ENCODE measurements at regions not wholly inside any gene's neighbourhood (a gene's known extent, or its start where the extent isn't known, plus 50 kb on each side); places are given as distances from the start of the nearest gene placed in this dataset.
"Not testable (repeated sequence)": the region's sequence is repeated elsewhere in the genome, so short reads cannot be mapped to it uniquely, and the experiment has no call there.

DNA sequence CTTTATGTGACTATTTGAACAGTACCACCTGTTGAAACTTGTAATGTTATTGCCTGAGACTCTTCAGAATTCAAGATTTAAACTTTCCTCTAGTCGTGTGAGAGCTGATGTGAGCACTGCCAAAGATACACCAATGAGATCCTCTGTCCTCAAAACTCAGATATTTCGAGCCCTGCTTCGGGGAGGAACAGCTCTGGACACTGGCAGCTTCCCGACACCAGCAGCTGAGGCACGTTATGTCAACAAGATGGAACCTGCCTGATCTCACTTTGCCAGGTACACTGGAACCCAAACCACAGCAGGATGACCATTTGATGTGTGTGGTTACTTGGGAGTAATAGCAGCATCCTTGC lies 319.9 kb upstream of the RBMS1 start:
- peaks cover 0 to 2% (median 0%) of the 10 kb centered on the region in 3 donors for H3K4me1 ChIP-seq (ENCODE audit: control insufficient read depth in 3 of 3, insufficient read depth in 2 of 3, low read depth in 1 of 3, low read length in 2 of 3)
- FAIRE-seq (no peak), DNase-seq (no peak)
- WGBS, 3 donors: 69 to 77% (median 75%) methylated on average over 5 of the region's 5 CpGs
- no peak overlapping the region for H3K4me3 ChIP-seq (ENCODE audit: low read depth in 1 of 3, low read length in 3 of 3)
- peak overlapping the region in 1 of 3 donors; percentile 61 for H3K27ac ChIP-seq (ENCODE audit: low read depth in 1 of 3, low read length in 2 of 3)
- H3K36me3 ChIP-seq (ENCODE audit: control insufficient read depth in 3 of 3, insufficient read depth in 2 of 3, low read depth in 1 of 3, low read length in 3 of 3): no peaks in the 10 kb centered on the region
- no peaks in the 10 kb centered on the region for H3K27me3 ChIP-seq (ENCODE audit: control insufficient read depth in 3 of 3, insufficient read depth in 3 of 3, low read length in 3 of 3)
- no peaks in the 10 kb centered on the region for H3K9me3 ChIP-seq (ENCODE audit: control insufficient read depth in 2 of 2, insufficient read depth in 1 of 2, low read depth in 1 of 2, low read length in 1 of 2)

DNA sequence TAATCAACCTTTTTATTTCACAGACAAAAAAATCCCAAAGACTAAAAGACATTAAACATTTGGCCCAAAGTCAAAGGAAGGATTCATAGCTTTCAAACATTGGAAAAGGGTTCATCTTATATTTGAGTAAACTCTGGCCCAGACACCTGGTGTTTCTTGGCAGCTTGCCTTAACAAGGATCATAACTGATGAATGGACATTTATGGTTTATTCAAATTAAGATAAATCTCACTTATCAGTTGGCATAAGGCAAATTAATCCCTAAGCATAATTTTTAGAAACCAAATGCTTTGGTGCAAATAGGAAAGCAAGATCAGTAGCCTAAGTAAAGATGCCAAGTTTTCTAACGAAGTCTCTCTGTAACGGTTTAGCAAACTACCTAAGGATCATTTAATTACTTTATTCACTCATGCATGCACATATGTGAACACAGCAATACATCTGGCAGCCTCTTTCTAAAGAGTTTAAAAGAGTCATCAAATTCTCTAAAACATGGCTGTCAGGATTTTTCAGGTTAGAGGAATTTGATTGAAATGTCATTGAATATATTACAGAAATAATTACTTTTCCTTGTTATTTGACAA lies 323.4 kb upstream of the RBMS1 start:
- Histone ChIP-seq H3K4me3 (ENCODE audit: low read depth in 1 of 3, low read length in 3 of 3) (no peak overlapping the region), H3K27ac (ENCODE audit: low read depth in 1 of 3, low read length in 2 of 3) (no peak overlapping the region), H3K27me3 (ENCODE audit: control insufficient read depth in 3 of 3, insufficient read depth in 3 of 3, low read length in 3 of 3) (no peaks in the 10 kb centered on the region), H3K4me1 (ENCODE audit: control insufficient read depth in 3 of 3, insufficient read depth in 2 of 3, low read depth in 1 of 3, low read length in 2 of 3) (peaks cover 0 to 2% (median 0%) of the 10 kb centered on the region in 3 donors), H3K9me3 (ENCODE audit: control insufficient read depth in 2 of 2, insufficient read depth in 1 of 2, low read depth in 1 of 2, low read length in 1 of 2) (no peaks in the 10 kb centered on the region), H3K36me3 (ENCODE audit: control insufficient read depth in 3 of 3, insufficient read depth in 2 of 3, low read depth in 1 of 3, low read length in 3 of 3) (no peaks in the 10 kb centered on the region)
- DNase-seq (peak in 1 of 2 donors; percentile 22), FAIRE-seq (no peak)
- 13 to 55% (median 44%) methylated on average over 2 of the region's 2 CpGs for WGBS, 3 donors

DNA sequence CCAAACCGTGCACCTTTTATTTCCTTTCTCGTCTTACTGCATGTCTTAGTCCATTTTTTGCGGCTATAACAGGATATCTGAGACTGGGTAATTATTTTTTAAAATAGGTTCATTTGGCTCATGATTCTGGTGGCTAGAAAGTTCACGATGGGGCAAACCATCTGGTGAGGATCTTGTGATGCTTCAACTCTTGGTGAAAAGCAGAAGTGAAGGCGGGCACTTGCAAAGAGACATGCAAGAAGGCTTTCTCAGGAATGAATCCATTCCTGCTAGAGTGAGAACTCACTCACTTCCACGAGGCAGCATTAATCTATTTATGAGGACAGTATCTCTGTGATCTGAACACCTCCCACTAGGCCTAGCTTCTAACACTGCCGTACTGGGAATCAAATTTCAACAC lies 327.1 kb upstream of the RBMS1 start:
- Histone ChIP-seq H3K4me3 (ENCODE audit: low read depth in 1 of 3, low read length in 3 of 3) (no peak overlapping the region), H3K9me3 (ENCODE audit: control insufficient read depth in 2 of 2, insufficient read depth in 1 of 2, low read depth in 1 of 2, low read length in 1 of 2) (no peaks in the 10 kb centered on the region), H3K4me1 (ENCODE audit: control insufficient read depth in 3 of 3, insufficient read depth in 2 of 3, low read depth in 1 of 3, low read length in 2 of 3) (no peaks in the 10 kb centered on the region), H3K27ac (ENCODE audit: low read depth in 1 of 3, low read length in 2 of 3) (no peak overlapping the region), H3K27me3 (ENCODE audit: control insufficient read depth in 3 of 3, insufficient read depth in 3 of 3, low read length in 3 of 3) (no peaks in the 10 kb centered on the region), H3K36me3 (ENCODE audit: control insufficient read depth in 3 of 3, insufficient read depth in 2 of 3, low read depth in 1 of 3, low read length in 3 of 3) (no peaks in the 10 kb centered on the region)
- WGBS, 3 donors: 68 to 74% (median 73%) methylated on average over 7 of the region's 7 CpGs
- DNase-seq (no peak), FAIRE-seq (no peak)

DNA sequence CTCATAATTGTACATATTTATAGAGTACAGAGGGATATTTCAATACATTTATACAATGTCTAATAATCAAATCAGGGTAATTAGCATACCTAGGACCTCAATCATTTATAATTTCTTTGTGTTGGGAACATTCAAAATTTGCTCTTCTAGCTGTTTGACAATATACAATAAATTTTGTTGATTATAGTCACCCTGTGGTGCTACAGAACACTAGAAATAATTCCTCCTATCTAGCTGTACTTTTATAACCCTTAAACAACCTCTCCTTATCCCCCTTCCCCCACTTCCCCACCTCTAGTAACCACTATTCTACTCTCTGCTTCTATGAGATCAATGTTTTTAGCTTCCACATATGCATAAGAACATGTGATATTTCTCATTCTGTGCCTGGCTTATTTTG lies 328.4 kb upstream of the RBMS1 start:
- peaks cover 0 to 12% of the 10 kb centered on the region in 2 donors for H3K9me3 ChIP-seq (ENCODE audit: control insufficient read depth in 2 of 2, insufficient read depth in 1 of 2, low read depth in 1 of 2, low read length in 1 of 2)
- H3K27me3 ChIP-seq (ENCODE audit: control insufficient read depth in 3 of 3, insufficient read depth in 3 of 3, low read length in 3 of 3): no peaks in the 10 kb centered on the region
- H3K4me3 ChIP-seq (ENCODE audit: low read depth in 1 of 3, low read length in 3 of 3): no peak overlapping the region
- H3K4me1 ChIP-seq (ENCODE audit: control insufficient read depth in 3 of 3, insufficient read depth in 2 of 3, low read depth in 1 of 3, low read length in 2 of 3): no peaks in the 10 kb centered on the region
- no peak overlapping the region for H3K27ac ChIP-seq (ENCODE audit: low read depth in 1 of 3, low read length in 2 of 3)
- FAIRE-seq (no peak), DNase-seq (no peak)
- H3K36me3 ChIP-seq (ENCODE audit: control insufficient read depth in 3 of 3, insufficient read depth in 2 of 3, low read depth in 1 of 3, low read length in 3 of 3): no peaks in the 10 kb centered on the region

DNA sequence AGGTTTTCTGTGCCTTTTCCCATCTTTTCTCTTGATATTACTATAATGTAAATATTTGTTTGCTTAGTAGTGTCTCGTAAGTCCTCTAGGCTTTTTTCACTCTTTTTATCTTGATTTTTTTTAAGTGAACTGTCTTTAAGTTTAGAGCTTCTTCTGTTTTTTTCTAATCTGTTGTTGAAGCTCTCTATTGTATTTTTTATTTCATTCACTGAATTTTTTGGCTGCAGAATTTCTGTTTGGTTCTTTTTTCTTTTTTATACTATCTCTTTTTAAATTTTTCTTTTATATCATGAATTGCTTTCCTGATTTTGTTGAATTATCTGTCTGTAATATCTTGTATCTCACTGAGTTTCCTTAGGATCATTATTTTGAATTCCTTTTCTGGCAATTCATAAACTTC lies 331.8 kb upstream of the RBMS1 start:
- no peak overlapping the region for H3K27ac ChIP-seq (ENCODE audit: low read depth in 1 of 3, low read length in 2 of 3)
- 79 to 87% (median 81%) methylated on average over 1 of the region's 1 CpG for WGBS, 3 donors
- DNase-seq (no peak), FAIRE-seq (no peak)
- H3K4me1 ChIP-seq (ENCODE audit: control insufficient read depth in 3 of 3, insufficient read depth in 2 of 3, low read depth in 1 of 3, low read length in 2 of 3): no peaks in the 10 kb centered on the region
- no peaks in the 10 kb centered on the region for H3K36me3 ChIP-seq (ENCODE audit: control insufficient read depth in 3 of 3, insufficient read depth in 2 of 3, low read depth in 1 of 3, low read length in 3 of 3)
- H3K4me3 ChIP-seq (ENCODE audit: low read depth in 1 of 3, low read length in 3 of 3): no peak overlapping the region
- peaks cover 0 to 17% of the 10 kb centered on the region in 2 donors for H3K9me3 ChIP-seq (ENCODE audit: control insufficient read depth in 2 of 2, insufficient read depth in 1 of 2, low read depth in 1 of 2, low read length in 1 of 2)
- no peaks in the 10 kb centered on the region for H3K27me3 ChIP-seq (ENCODE audit: control insufficient read depth in 3 of 3, insufficient read depth in 3 of 3, low read length in 3 of 3)

DNA sequence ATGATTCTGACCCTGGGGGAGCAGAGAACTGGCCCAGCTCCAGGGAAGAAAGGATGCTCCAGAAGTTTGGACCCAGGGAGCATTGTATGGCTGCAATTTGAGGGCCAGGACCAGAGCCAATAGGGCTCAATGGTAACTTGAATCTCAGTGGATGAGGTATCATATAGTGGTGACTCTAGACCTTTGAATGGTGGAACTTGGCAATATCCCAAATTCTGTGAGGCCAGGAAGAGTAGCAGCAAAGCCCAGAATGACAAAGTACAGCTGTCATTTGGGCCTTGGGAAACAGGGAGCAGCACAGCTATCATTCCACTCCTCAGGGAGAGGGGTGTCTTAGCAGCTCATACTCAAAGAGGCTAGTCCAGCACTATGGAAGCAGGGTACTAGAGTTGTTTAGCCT lies 332.9 kb upstream of the RBMS1 start:
- Histone ChIP-seq H3K36me3 (ENCODE audit: control insufficient read depth in 3 of 3, insufficient read depth in 2 of 3, low read depth in 1 of 3, low read length in 3 of 3) (no peaks in the 10 kb centered on the region), H3K9me3 (ENCODE audit: control insufficient read depth in 2 of 2, insufficient read depth in 1 of 2, low read depth in 1 of 2, low read length in 1 of 2) (peaks cover 0 to 17% of the 10 kb centered on the region in 2 donors), H3K4me3 (ENCODE audit: low read depth in 1 of 3, low read length in 3 of 3) (no peak overlapping the region), H3K27me3 (ENCODE audit: control insufficient read depth in 3 of 3, insufficient read depth in 3 of 3, low read length in 3 of 3) (no peaks in the 10 kb centered on the region), H3K4me1 (ENCODE audit: control insufficient read depth in 3 of 3, insufficient read depth in 2 of 3, low read depth in 1 of 3, low read length in 2 of 3) (no peaks in the 10 kb centered on the region), H3K27ac (ENCODE audit: low read depth in 1 of 3, low read length in 2 of 3) (no peak overlapping the region)
- FAIRE-seq: no peak
- no peak for DNase-seq

DNA sequence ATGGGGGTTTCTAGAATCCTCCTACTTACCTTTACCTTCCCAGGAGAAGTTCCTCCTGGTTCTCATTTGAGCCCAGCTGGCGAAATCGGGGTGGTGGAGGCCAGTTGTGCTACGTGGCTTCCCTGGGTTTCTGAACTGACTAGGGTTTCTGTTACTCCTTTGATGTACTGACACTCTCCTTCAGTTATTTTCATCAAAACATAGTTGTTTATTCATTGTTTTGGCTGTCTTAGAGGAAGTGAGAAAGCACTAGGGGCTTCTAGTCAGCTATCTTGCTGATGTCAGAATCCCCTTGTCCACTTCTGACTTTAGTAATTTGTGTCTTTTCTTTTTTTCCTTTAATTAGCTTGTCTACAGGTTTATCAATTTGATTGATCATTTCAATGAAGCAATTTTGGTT lies 332.2 kb upstream of the TANK start:
- peaks cover 0 to 17% of the 10 kb centered on the region in 2 donors for H3K9me3 ChIP-seq (ENCODE audit: control insufficient read depth in 2 of 2, insufficient read depth in 1 of 2, low read depth in 1 of 2, low read length in 1 of 2)
- FAIRE-seq (no peak), DNase-seq (no peak)
- H3K27ac ChIP-seq (ENCODE audit: low read depth in 1 of 3, low read length in 2 of 3): no peak overlapping the region
- H3K4me1 ChIP-seq (ENCODE audit: control insufficient read depth in 3 of 3, insufficient read depth in 2 of 3, low read depth in 1 of 3, low read length in 2 of 3): no peaks in the 10 kb centered on the region
- H3K27me3 ChIP-seq (ENCODE audit: control insufficient read depth in 3 of 3, insufficient read depth in 3 of 3, low read length in 3 of 3): no peaks in the 10 kb centered on the region
- H3K4me3 ChIP-seq (ENCODE audit: low read depth in 1 of 3, low read length in 3 of 3): no peak overlapping the region
- 66 to 83% (median 82%) methylated on average over 3 of the region's 3 CpGs for WGBS, 3 donors
- H3K36me3 ChIP-seq (ENCODE audit: control insufficient read depth in 3 of 3, insufficient read depth in 2 of 3, low read depth in 1 of 3, low read length in 3 of 3): no peaks in the 10 kb centered on the region

DNA sequence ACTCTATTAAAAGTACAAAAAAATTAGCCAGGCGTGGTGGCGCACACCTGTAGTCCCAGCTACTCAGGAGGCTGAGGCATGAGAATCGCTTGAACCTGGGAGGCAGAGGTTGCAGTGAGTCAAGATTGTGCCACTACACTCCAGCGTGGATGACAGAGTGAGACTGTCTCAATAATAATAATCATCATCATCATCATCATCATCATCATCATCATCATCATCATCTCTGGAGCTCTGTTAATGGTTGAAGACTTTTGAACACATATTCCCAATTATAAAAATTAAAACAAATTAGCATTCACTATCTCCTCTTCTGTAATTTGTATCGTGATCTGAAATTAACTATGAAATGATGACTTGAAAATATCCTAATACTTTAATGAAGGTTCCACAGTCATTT lies 327.8 kb upstream of the TANK start:
- not testable (repeated sequence) for H3K4me3 ChIP-seq (ENCODE audit: low read depth in 1 of 3, low read length in 3 of 3)

DNA sequence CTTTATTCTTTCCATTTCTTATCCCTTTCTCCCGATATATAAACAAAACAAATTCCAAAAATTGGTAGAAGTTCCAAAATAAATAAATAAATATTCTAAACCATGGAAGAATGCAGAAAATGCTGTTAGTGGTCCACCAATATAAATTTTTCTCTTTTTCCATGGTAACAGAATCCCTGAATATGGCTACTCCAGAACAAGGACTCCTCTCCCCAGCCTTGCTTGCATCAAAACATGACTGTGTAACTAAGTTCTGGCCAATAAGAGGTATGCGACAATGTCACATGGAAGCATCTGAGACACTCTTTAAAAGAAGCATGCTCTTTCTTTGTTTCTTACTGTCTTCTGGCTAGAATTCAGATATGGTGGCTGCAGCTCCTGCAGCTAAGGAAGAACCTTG lies 325.1 kb upstream of the TANK start:
- Histone ChIP-seq H3K27ac (ENCODE audit: low read depth in 1 of 3, low read length in 2 of 3) (no peak overlapping the region), H3K9me3 (ENCODE audit: control insufficient read depth in 2 of 2, insufficient read depth in 1 of 2, low read depth in 1 of 2, low read length in 1 of 2) (no peaks in the 10 kb centered on the region), H3K4me1 (ENCODE audit: control insufficient read depth in 3 of 3, insufficient read depth in 2 of 3, low read depth in 1 of 3, low read length in 2 of 3) (no peaks in the 10 kb centered on the region), H3K4me3 (ENCODE audit: low read depth in 1 of 3, low read length in 3 of 3) (no peak overlapping the region), H3K36me3 (ENCODE audit: control insufficient read depth in 3 of 3, insufficient read depth in 2 of 3, low read depth in 1 of 3, low read length in 3 of 3) (no peaks in the 10 kb centered on the region), H3K27me3 (ENCODE audit: control insufficient read depth in 3 of 3, insufficient read depth in 3 of 3, low read length in 3 of 3) (no peaks in the 10 kb centered on the region)
- FAIRE-seq (no peak), DNase-seq (no peak)
- WGBS, 3 donors: 80 to 94% (median 89%) methylated on average over 2 of the region's 2 CpGs

More for the DNA sequence above, 327.8 kb upstream of the TANK start:
- H3K27me3 ChIP-seq (ENCODE audit: control insufficient read depth in 3 of 3, insufficient read depth in 3 of 3, low read length in 3 of 3); H3K4me1 ChIP-seq (ENCODE audit: control insufficient read depth in 3 of 3, insufficient read depth in 2 of 3, low read depth in 1 of 3, low read length in 2 of 3); FAIRE-seq; DNase-seq; H3K27ac ChIP-seq (ENCODE audit: low read depth in 1 of 3, low read length in 2 of 3); H3K9me3 ChIP-seq (ENCODE audit: control insufficient read depth in 2 of 2, insufficient read depth in 1 of 2, low read depth in 1 of 2, low read length in 1 of 2); H3K36me3 ChIP-seq (ENCODE audit: control insufficient read depth in 3 of 3, insufficient read depth in 2 of 3, low read depth in 1 of 3, low read length in 3 of 3): not testable (repeated sequence)
- WGBS, 3 donors: 93 to 95% (median 94%) methylated on average over 5 of the region's 5 CpGs
